SK-N-SH treated with all-trans-retinoic acid at 6 μM for 48 hours (cell line): ENCODE measurements at regions not wholly inside any gene's neighbourhood (a gene's known extent, or its start where the extent isn't known, plus 50 kb on each side); places are given as distances from the start of the nearest gene placed in this dataset.

Experiments
- ATAC-seq: fragments of 200-7000 bp; cut with Tn5 transposase; 3 replicates; pipeline ENCODE4 v1.9.1; 2020; ENCODE audit warnings: mild to moderate bottlenecking, moderate library complexity
- ARNTL ChIP-seq: fragments of 450-650 bp; formaldehyde crosslinking; IDR thresholded peaks from 2 replicates; pipeline ENCODE4 v1.5.0; 2020; ENCODE audit warnings: low read depth, mild to moderate bottlenecking, moderate library complexity, borderline replicate concordance
- BACH2 ChIP-seq: fragments of 250-450 bp; sonication (Bioruptor Pico); IDR thresholded peaks from 2 replicates; pipeline ENCODE4 v1.9.0; 2021; ENCODE audit warnings: mild to moderate bottlenecking, borderline replicate concordance
- CSDC2 ChIP-seq: fragments of 250-450 bp; sonication (Bioruptor Pico); IDR thresholded peaks from 2 replicates; pipeline ENCODE4 v1.5.0; 2020; ENCODE audit warnings: mild to moderate bottlenecking, moderate library complexity
- CSRNP3 ChIP-seq: fragments of 250-450 bp; sonication (Bioruptor Pico); IDR thresholded peaks from 2 replicates; pipeline ENCODE4 v1.5.1; 2021; ENCODE audit warnings: mild to moderate bottlenecking, moderate library complexity
- ESRRG ChIP-seq: fragments of 250-450 bp; sonication (Bioruptor Pico); IDR thresholded peaks from 2 replicates; pipeline ENCODE4 v1.6.1; 2021; ENCODE audit warnings: mild to moderate bottlenecking
- GLIS3 ChIP-seq: fragments of 250-450 bp; sonication (Bioruptor Pico); IDR thresholded peaks from 2 replicates; pipeline ENCODE4 v1.5.0; 2020; ENCODE audit warnings: mild to moderate bottlenecking, moderate library complexity
- ISL1 ChIP-seq: fragments of 250-450 bp; sonication (Bioruptor Pico); IDR thresholded peaks from 2 replicates; pipeline ENCODE4 v2.1.2; 2022; ENCODE audit warnings: mild to moderate bottlenecking, moderate library complexity
- OSR1 ChIP-seq: fragments of 250-450 bp; sonication (Bioruptor Pico); IDR thresholded peaks from 2 replicates; pipeline ENCODE4 v1.8.0; 2022; ENCODE audit warnings: moderate library complexity, mild to moderate bottlenecking, inconsistent platforms
- PPARA ChIP-seq: fragments of 250-450 bp; sonication (Bioruptor Pico); IDR thresholded peaks from 2 replicates; pipeline ENCODE4 v1.5.0; 2020; ENCODE audit warnings: mild to moderate bottlenecking, borderline replicate concordance
- RARB ChIP-seq: fragments of 250-450 bp; sonication (Bioruptor Pico); IDR thresholded peaks from 2 replicates; pipeline ENCODE4 v1.8.0; 2021; ENCODE audit warnings: mild to moderate bottlenecking, moderate library complexity
- SNAI2 ChIP-seq: fragments of 250-450 bp; sonication (Bioruptor Pico); IDR thresholded peaks from 2 replicates; pipeline ENCODE4 v1.5.0; 2020; ENCODE audit warnings: mild to moderate bottlenecking, moderate library complexity
- TCF4 ChIP-seq: fragments of 250-450 bp; sonication (Bioruptor Pico); IDR thresholded peaks from 2 replicates; pipeline ENCODE4 v1.8.0; 2021; ENCODE audit warnings: mild to moderate bottlenecking, moderate library complexity, borderline replicate concordance
- TOX ChIP-seq: fragments of 250-450 bp; sonication (Bioruptor Pico); IDR thresholded peaks from 2 replicates; pipeline ENCODE4 v1.8.0; 2021; ENCODE audit warnings: mild to moderate bottlenecking, moderate library complexity, borderline replicate concordance
- TSHZ2 ChIP-seq: fragments of 250-450 bp; sonication (Bioruptor Pico); IDR thresholded peaks from 2 replicates; pipeline ENCODE4 v1.5.0; 2020; ENCODE audit warnings: mild to moderate bottlenecking, moderate library complexity
- ZC3H10 ChIP-seq: fragments of 250-450 bp; sonication (Bioruptor Pico); IDR thresholded peaks from 2 replicates; pipeline ENCODE4 v1.5.1; 2021; ENCODE audit warnings: mild to moderate bottlenecking, moderate library complexity
- ZFP30 ChIP-seq: fragments of 450-650 bp; formaldehyde crosslinking; IDR thresholded peaks from 2 replicates; pipeline ENCODE4 v1.5.0; 2022; ENCODE audit warnings: mild to moderate bottlenecking, moderate library complexity
- ZNF565 ChIP-seq: fragments of 450-650 bp; formaldehyde crosslinking; conservative IDR thresholded peaks from 2 replicates; pipeline ENCODE4 v1.5.0; 2020; ENCODE audit warnings: low read depth, mild to moderate bottlenecking, moderate library complexity
- ZNF70 ChIP-seq: fragments of 450-650 bp; formaldehyde crosslinking; IDR thresholded peaks from 2 replicates; pipeline ENCODE4 v1.5.0; 2020; ENCODE audit warnings: mild to moderate bottlenecking, moderate library complexity
- ZNF8 ChIP-seq: fragments of 450-650 bp; formaldehyde crosslinking; IDR thresholded peaks from 2 replicates; pipeline ENCODE4 v1.5.0; 2020; ENCODE audit warnings: mild to moderate bottlenecking, moderate library complexity
- TF ChIP-seq, protein P1 (sequence below): fragments of 250-450 bp; sonication (Bioruptor Pico); IDR thresholded peaks from 2 replicates; pipeline ENCODE4 v1.8.0; 2021; ENCODE audit warnings: low read depth, mild to moderate bottlenecking, moderate library complexity, borderline replicate concordance
- TF ChIP-seq, protein P2 (sequence below): fragments of 250-450 bp; sonication (Bioruptor Pico); IDR thresholded peaks from 2 replicates; pipeline ENCODE4 v1.8.0; 2020; ENCODE audit warnings: mild to moderate bottlenecking, moderate library complexity, borderline replicate concordance

DNA sequence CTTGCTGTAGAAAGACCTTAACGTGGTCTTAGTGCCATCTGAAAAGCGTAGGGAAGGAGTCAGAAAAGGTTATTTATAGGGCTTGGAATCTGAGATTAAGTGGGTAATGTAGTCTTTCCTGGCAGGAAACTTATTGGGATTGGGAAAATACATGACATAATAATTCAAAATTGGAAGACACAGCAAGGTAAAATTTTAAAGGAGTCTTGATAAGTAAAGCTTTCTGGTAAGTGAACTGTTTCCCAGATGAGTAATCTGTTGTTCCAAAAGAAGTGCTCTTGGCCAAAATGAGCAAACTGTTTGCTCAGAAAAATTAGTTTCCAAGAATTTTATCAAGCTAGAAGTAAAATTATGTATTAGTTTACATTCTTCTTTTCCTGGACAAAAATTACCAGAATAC lies 149.3 kb upstream of the TMTC2 start:
- TF ChIP-seq ZC3H10 (CRISPR knock-in tag) (no peak), RARB (CRISPR knock-in tag) (no peak), TSHZ2 (no peak), OSR1 (no peak), ZNF70 (no peak)
- no peak for ATAC-seq

- TF ChIP-seq GLIS3 (CRISPR knock-in tag) = no peak
- no peak for TF ChIP-seq ARNTL (CRISPR knock-in tag)
- no peak for TF ChIP-seq ZFP30 (CRISPR knock-in tag)
- TF ChIP-seq PPARA (CRISPR knock-in tag) = no peak
- TF ChIP-seq SNAI2 = no peak
- no peak for TF ChIP-seq BACH2
- no peak for TF ChIP-seq OSR1
- no peak for TF ChIP-seq TOX
- TF ChIP-seq ESRRG (CRISPR knock-in tag) = no peak
- no peak for TF ChIP-seq RARB (CRISPR knock-in tag)
- TF ChIP-seq ZNF8 (CRISPR knock-in tag) = no peak
- no peak for TF ChIP-seq TSHZ2
- no peak for TF ChIP-seq ZNF565
- TF ChIP-seq ZC3H10 (CRISPR knock-in tag) = no peak
- no peak for TF ChIP-seq CSDC2 (CRISPR knock-in tag)
- TF ChIP-seq, all 23 proteins: peak for 0
- peak; percentile 58 for ATAC-seq
Observed at GRCh38 chr12:82554529-82554928, 132.2 kb upstream of the TMTC2 start.

GRCh38 chr12:82555699-82556098 lies 131.0 kb upstream of the TMTC2 start:
- ATAC-seq = peak; percentile 69
- TF ChIP-seq ISL1 (CRISPR knock-in tag) (peak; percentile 38; the same call in 1 of the 2 replicates), ESRRG (CRISPR knock-in tag) (no peak)
- TF ChIP-seq, all 23 proteins: peak for 1

GRCh38 chr12:82565966-82566365 lies 120.7 kb upstream of the TMTC2 start:
- no peak for TF ChIP-seq ZNF565
- no peak for ATAC-seq

GRCh38 chr12:82567688-82568087 lies 119.0 kb upstream of the TMTC2 start:
- no peak for TF ChIP-seq ESRRG (CRISPR knock-in tag)
- no peak for TF ChIP-seq ZNF70
- no peak for TF ChIP-seq PPARA (CRISPR knock-in tag)
- TF ChIP-seq, protein P1, sequence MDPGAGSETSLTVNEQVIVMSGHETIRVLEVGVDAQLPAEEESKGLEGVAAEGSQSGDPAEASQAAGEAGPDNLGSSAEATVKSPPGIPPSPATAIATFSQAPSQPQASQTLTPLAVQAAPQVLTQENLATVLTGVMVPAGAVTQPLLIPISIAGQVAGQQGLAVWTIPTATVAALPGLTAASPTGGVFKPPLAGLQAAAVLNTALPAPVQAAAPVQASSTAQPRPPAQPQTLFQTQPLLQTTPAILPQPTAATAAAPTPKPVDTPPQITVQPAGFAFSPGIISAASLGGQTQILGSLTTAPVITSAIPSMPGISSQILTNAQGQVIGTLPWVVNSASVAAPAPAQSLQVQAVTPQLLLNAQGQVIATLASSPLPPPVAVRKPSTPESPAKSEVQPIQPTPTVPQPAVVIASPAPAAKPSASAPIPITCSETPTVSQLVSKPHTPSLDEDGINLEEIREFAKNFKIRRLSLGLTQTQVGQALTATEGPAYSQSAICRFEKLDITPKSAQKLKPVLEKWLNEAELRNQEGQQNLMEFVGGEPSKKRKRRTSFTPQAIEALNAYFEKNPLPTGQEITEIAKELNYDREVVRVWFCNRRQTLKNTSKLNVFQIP (CRISPR knock-in tag) = no peak
- TF ChIP-seq OSR1 = no peak
- no peak for TF ChIP-seq TCF4 (CRISPR knock-in tag)
- no peak for TF ChIP-seq ZC3H10 (CRISPR knock-in tag)
- no peak for TF ChIP-seq CSRNP3 (CRISPR knock-in tag)
- no peak for TF ChIP-seq GLIS3 (CRISPR knock-in tag)
- TF ChIP-seq, protein P2, sequence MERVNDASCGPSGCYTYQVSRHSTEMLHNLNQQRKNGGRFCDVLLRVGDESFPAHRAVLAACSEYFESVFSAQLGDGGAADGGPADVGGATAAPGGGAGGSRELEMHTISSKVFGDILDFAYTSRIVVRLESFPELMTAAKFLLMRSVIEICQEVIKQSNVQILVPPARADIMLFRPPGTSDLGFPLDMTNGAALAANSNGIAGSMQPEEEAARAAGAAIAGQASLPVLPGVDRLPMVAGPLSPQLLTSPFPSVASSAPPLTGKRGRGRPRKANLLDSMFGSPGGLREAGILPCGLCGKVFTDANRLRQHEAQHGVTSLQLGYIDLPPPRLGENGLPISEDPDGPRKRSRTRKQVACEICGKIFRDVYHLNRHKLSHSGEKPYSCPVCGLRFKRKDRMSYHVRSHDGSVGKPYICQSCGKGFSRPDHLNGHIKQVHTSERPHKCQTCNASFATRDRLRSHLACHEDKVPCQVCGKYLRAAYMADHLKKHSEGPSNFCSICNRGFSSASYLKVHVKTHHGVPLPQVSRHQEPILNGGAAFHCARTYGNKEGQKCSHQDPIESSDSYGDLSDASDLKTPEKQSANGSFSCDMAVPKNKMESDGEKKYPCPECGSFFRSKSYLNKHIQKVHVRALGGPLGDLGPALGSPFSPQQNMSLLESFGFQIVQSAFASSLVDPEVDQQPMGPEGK (CRISPR knock-in tag) = no peak
- TF ChIP-seq CSDC2 (CRISPR knock-in tag) = no peak
- no peak for TF ChIP-seq ZNF565
- no peak for ATAC-seq
